GM12878 (cell line): ENCODE measurements at regions not wholly inside any gene's neighbourhood (a gene's known extent, or its start where the extent isn't known, plus 50 kb on each side); places are given as distances from the start of the nearest gene placed in this dataset.

Source experiments
- ATAC-seq: fragments of 200-7000 bp; cut with Tn5 transposase; 3 replicates; pipeline ENCODE4 v1.9.1; 2020; ENCODE audit warnings: mild to moderate bottlenecking, moderate library complexity
- BruUV-seq: library from RNA; stranded (reverse); fragments of 400-500 nt; replicated peaks from 2 replicates; lab custom pipeline; 2021; lab: Mats Ljungman, UMichigan
- CTCF ChIA-PET: fragments of 300-600 bp; sonication (Branson Sonifier 250); formaldehyde crosslinking; extraction: SDS; loops from one replicate; lab custom pipeline; 2021; ENCODE audit warnings: inconsistent platforms; lab: Yijun Ruan, JAX
- POLR2A ChIA-PET: fragments of 350-600 bp; formaldehyde crosslinking; extraction: SDS; loops from one replicate; lab custom pipeline; 2021; ENCODE audit warnings: inconsistent platforms; lab: Charles Lee
- RAD21 ChIA-PET: fragments of 300-600 bp; sonication (Branson Sonifier 250); formaldehyde crosslinking; loops from one replicate; lab custom pipeline; 2023; ENCODE audit warnings: antibody characterized with exemption; ENCODE audit not compliant: unreplicated experiment; lab: Charles Lee
- SMC1A ChIA-PET: fragments of 300-600 bp; sonication (Branson Sonifier 250); formaldehyde crosslinking; loops from one replicate; lab custom pipeline; 2023; ENCODE audit not compliant: unreplicated experiment, uncharacterized antibody; lab: Charles Lee
- DNase-seq: peaks from one replicate; pipeline ENCODE4 v3.0.0-alpha.2; 2011; ENCODE audit warnings: low read depth, low spot score
- FAIRE-seq: peaks from 3 replicates; lab custom pipeline; 2011; peaks lifted over from hg19 to GRCh38; lab: Jason Lieb, UNC
- H2AFZ ChIP-seq: 2 replicates; pipeline ENCODE4 v1.6.0; 2011; ENCODE audit warnings: low read depth, low read length, control low read depth; ENCODE audit not compliant: control insufficient read depth
- H3K27ac ChIP-seq: 2 replicates; pipeline ENCODE4 v1.5.1; 2011; ENCODE audit warnings: control low read depth; ENCODE audit not compliant: control insufficient read depth, insufficient read depth
- H3K27me3 ChIP-seq, 2 experiments: replicated peaks in 1 of 2; 2 replicates each; pipeline versions ENCODE4 v1.6.0 to v1.6.1; 2011; ENCODE audit warnings: low read length in 1 of 2; ENCODE audit not compliant: control insufficient read depth in 2 of 2, insufficient read depth in 2 of 2
- H3K36me3 ChIP-seq, 2 experiments: 2 replicates each; pipeline ENCODE4 v1.5.1; 2011; ENCODE audit warnings: low read length in 1 of 2; ENCODE audit not compliant: control insufficient read depth in 2 of 2, insufficient read depth in 2 of 2
- H3K4me1 ChIP-seq: 2 replicates; pipeline ENCODE4 v1.6.1; 2011; ENCODE audit warnings: mild to moderate bottlenecking, low read length, moderate library complexity, mixed read lengths; ENCODE audit not compliant: control insufficient read depth, insufficient read depth
- H3K4me2 ChIP-seq: 2 replicates; pipeline ENCODE4 v1.6.0; 2011; ENCODE audit warnings: control low read depth; ENCODE audit not compliant: control insufficient read depth, insufficient read depth
- H3K4me3 ChIP-seq: fragments of 200-600 bp; sonication (generic); 2 replicates; pipeline ENCODE4 v1.5.1; 2016
- H3K79me2 ChIP-seq: 2 replicates; pipeline ENCODE4 v1.6.0; 2011; ENCODE audit warnings: low read length; ENCODE audit not compliant: control insufficient read depth, insufficient read depth
- H3K9ac ChIP-seq: 2 replicates; pipeline ENCODE4 v1.8.0; 2011; ENCODE audit warnings: low read length, control low read depth, mixed read lengths; ENCODE audit not compliant: control insufficient read depth, insufficient read depth
- H3K9me3 ChIP-seq: replicated peaks from 3 replicates; pipeline ENCODE4 v1.5.1; 2011; ENCODE audit warnings: mild to moderate bottlenecking, low read length; ENCODE audit not compliant: control insufficient read depth, insufficient read depth
- H4K20me1 ChIP-seq: 2 replicates; pipeline ENCODE4 v1.6.0; 2011; ENCODE audit not compliant: control insufficient read depth, insufficient read depth
- BHLHE40 ChIP-seq, 2 experiments: fragments of 450-650 bp in 1 of 2; IDR thresholded peaks; 2 replicates each; pipeline ENCODE4 v1.6.1; 2011 to 2017; ENCODE audit warnings: low read depth in 2 of 2, borderline replicate concordance in 1 of 2, improper control_type of control experiment in 1 of 2, low read length in 1 of 2, mild to moderate bottlenecking in 1 of 2
- CBX5 ChIP-seq: sonication (generic); IDR thresholded peaks from 2 replicates; pipeline ENCODE4 v1.6.1; 2016; ENCODE audit warnings: low read depth, moderate library complexity, mild to moderate bottlenecking, inconsistent platforms
- ETV6 ChIP-seq, 2 experiments: fragments of 450-650 bp in 1 of 2; IDR thresholded peaks in 1 of 2; conservative IDR thresholded peaks in 1 of 2; 2 replicates each; pipeline ENCODE4 v1.6.1; 2014; ENCODE audit warnings: antibody characterized with exemption in 1 of 2, borderline replicate concordance in 1 of 2, low read depth in 1 of 2, mild to moderate bottlenecking in 1 of 2, moderate library complexity in 1 of 2
- FOXK2 ChIP-seq: fragments of 450-650 bp; IDR thresholded peaks from 2 replicates; pipeline ENCODE4 v1.6.1; 2017; ENCODE audit warnings: mild to moderate bottlenecking, moderate library complexity
- IKZF1 ChIP-seq: fragments of 450-650 bp; conservative IDR thresholded peaks from 2 replicates; pipeline ENCODE4 v1.6.1; 2017; ENCODE audit warnings: antibody characterized with exemption, mild to moderate bottlenecking
- IKZF2 ChIP-seq, 2 experiments: fragments of 450-650 bp; IDR thresholded peaks; 2 replicates each; pipeline ENCODE4 v1.6.1; 2017; ENCODE audit warnings: mild to moderate bottlenecking in 2 of 2, moderate library complexity in 2 of 2
- KDM1A ChIP-seq: fragments of 200-600 bp; sonication (generic); IDR thresholded peaks from 2 replicates; pipeline ENCODE4 v1.6.1; 2016; ENCODE audit warnings: borderline replicate concordance
- MEF2A ChIP-seq: IDR thresholded peaks from 2 replicates; pipeline ENCODE4 v1.6.1; 2011; ENCODE audit warnings: low read depth, mild to moderate bottlenecking, low read length, moderate library complexity; ENCODE audit not compliant: insufficient read depth
- NFIC ChIP-seq: IDR thresholded peaks from 2 replicates; pipeline ENCODE4 v1.6.1; 2012; ENCODE audit warnings: low read depth, mild to moderate bottlenecking, inconsistent platforms, low read length, moderate library complexity
- NFYA ChIP-seq: IDR thresholded peaks from 2 replicates; pipeline ENCODE4 v1.6.1; 2011; ENCODE audit warnings: low read depth, mild to moderate bottlenecking, low read length, improper control_type of control experiment, borderline replicate concordance
- NFYB ChIP-seq: IDR thresholded peaks from 2 replicates; pipeline ENCODE4 v1.6.1; 2011; ENCODE audit warnings: low read depth, mild to moderate bottlenecking, low read length, improper control_type of control experiment, moderate library complexity; ENCODE audit not compliant: insufficient read depth
- POLR2A ChIP-seq: IDR thresholded peaks from 2 replicates; pipeline ENCODE4 v1.6.1; 2011; ENCODE audit warnings: low read depth, mild to moderate bottlenecking, low read length
- POU2F2 ChIP-seq: IDR thresholded peaks from 3 replicates; pipeline ENCODE4 v1.6.1; 2011; ENCODE audit warnings: low read depth, mild to moderate bottlenecking, low read length, borderline replicate concordance
- SMARCA5 ChIP-seq: fragments of 450-650 bp; IDR thresholded peaks from 2 replicates; pipeline ENCODE4 v1.6.1; 2017; ENCODE audit warnings: mild to moderate bottlenecking
- SRF ChIP-seq, 2 experiments: IDR thresholded peaks; 2 replicates each; pipeline ENCODE4 v1.6.1; 2011; ENCODE audit warnings: low read depth in 2 of 2, low read length in 2 of 2, mild to moderate bottlenecking in 1 of 2, moderate library complexity in 1 of 2
- YY1 ChIP-seq: IDR thresholded peaks from 2 replicates; pipeline ENCODE4 v1.6.1; 2011; ENCODE audit warnings: low read depth, mild to moderate bottlenecking, low read length
- WGBS: methylation state at CpG from one replicate; pipeline ENCODE4 v1.1.6; 2016; ENCODE audit warnings: low lambda C conversion rate; ENCODE audit not compliant: insufficient replicate concordance, insufficient coverage; ENCODE audit errors: missing lambda C conversion rate; 5-methylcytosine and 5-hydroxymethylcytosine counted together
- in situ Hi-C: fragments of 300-500 bp; cut with MboI; formaldehyde crosslinking; loops from 9 replicates; pipeline ENCODE4 v1.14.3; 2018; ENCODE audit warnings: mixed read lengths
- intact Hi-C: fragments of 100-400 bp; cut with micrococcal nuclease; formaldehyde crosslinking; loops from one replicate; pipeline ENCODE4 v1.14.2; 2022; ENCODE audit not compliant: unreplicated experiment
- TF ChIP-seq, protein P1 (sequence below): fragments of 450-650 bp; conservative IDR thresholded peaks from 2 replicates; pipeline ENCODE4 v1.6.1; 2017; ENCODE audit warnings: mild to moderate bottlenecking, moderate library complexity
- TF ChIP-seq, protein P2 (sequence below): IDR thresholded peaks from 2 replicates; pipeline ENCODE4 v1.6.1; 2012; ENCODE audit warnings: low read depth, low read length, improper control_type of control experiment
- TF ChIP-seq, protein P3 (sequence below): IDR thresholded peaks from 2 replicates; pipeline ENCODE4 v1.6.1; 2011; ENCODE audit warnings: low read depth, low read length, improper control_type of control experiment, borderline replicate concordance

DNA sequence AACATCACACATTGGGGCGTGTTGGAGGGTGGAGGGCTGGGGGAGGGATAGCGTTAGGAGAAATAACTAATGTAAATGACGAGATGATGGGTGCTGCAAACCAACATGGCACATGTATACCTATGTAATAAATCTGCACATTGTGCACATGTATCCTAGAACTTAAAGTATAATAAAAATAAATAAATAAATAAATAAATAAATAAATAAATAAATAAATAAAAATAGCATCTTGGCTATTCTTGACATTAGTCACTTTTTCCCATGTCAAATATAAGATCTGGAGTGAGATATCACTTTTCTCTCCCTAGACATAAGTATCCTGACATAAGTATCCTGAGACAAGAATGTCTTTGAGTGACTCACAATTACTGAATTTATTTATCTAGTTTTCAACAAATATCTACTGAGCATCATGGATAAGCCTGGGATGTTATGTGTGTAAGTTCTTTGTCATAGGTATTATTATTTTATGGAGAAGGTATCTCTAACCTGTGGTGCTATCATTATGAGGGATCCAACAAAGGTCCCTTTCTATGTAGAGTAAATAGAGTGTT lies 691.3 kb downstream of the SORCS1 start:
- BruUV-seq, result no TSS peak
- Histone ChIP-seq H3K4me3 (no peak overlapping the region), H3K9ac (no peak overlapping the region), H3K27me3 (no peaks in the 10 kb centered on the region), H4K20me1 (no peaks in the 10 kb centered on the region), H3K79me2 (no peaks in the 10 kb centered on the region), H3K4me2 (no peak overlapping the region), H3K4me1 (no peaks in the 10 kb centered on the region), H3K9me3 (no peaks in the 10 kb centered on the region), H3K27ac (no peak overlapping the region), H2AFZ (no peak overlapping the region), H3K36me3 (no peaks in the 10 kb centered on the region)
- POLR2A ChIA-PET, result no interaction called here
- in situ Hi-C loops (no loop called here), intact Hi-C loops (no loop called here)
- RAD21 ChIA-PET, result no interaction called here
- WGBS, result 0% methylated on average over 3 of the region's 3 CpGs
- ATAC-seq (no peak), DNase-seq (no peak), FAIRE-seq (no peak)
- CTCF ChIA-PET, result no interaction called here
- SMC1A ChIA-PET, result no interaction called here
- no peak for TF ChIP-seq BHLHE40 (IDR thresholded peaks at IDR 0.05; ENCODE audit: borderline replicate concordance in 1 of 2, low read depth in 2 of 2, low read length in 1 of 2)
- no peak for TF ChIP-seq CBX5
- no peak for TF ChIP-seq MEF2A
- TF ChIP-seq YY1, result no peak
- no peak for TF ChIP-seq IKZF2 (IDR thresholded peaks at IDR 0.05)
- no peak for TF ChIP-seq NFIC
- TF ChIP-seq, protein P1, sequence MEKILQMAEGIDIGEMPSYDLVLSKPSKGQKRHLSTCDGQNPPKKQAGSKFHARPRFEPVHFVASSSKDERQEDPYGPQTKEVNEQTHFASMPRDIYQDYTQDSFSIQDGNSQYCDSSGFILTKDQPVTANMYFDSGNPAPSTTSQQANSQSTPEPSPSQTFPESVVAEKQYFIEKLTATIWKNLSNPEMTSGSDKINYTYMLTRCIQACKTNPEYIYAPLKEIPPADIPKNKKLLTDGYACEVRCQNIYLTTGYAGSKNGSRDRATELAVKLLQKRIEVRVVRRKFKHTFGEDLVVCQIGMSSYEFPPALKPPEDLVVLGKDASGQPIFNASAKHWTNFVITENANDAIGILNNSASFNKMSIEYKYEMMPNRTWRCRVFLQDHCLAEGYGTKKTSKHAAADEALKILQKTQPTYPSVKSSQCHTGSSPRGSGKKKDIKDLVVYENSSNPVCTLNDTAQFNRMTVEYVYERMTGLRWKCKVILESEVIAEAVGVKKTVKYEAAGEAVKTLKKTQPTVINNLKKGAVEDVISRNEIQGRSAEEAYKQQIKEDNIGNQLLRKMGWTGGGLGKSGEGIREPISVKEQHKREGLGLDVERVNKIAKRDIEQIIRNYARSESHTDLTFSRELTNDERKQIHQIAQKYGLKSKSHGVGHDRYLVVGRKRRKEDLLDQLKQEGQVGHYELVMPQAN, result no peak
- no peak for TF ChIP-seq KDM1A
- no peak for TF ChIP-seq NFYA
- TF ChIP-seq SRF (IDR thresholded peaks at IDR 0.05; ENCODE audit: low read depth in 2 of 2, low read length in 2 of 2), result no peak
- TF ChIP-seq NFYB, result no peak
- TF ChIP-seq, protein P2, sequence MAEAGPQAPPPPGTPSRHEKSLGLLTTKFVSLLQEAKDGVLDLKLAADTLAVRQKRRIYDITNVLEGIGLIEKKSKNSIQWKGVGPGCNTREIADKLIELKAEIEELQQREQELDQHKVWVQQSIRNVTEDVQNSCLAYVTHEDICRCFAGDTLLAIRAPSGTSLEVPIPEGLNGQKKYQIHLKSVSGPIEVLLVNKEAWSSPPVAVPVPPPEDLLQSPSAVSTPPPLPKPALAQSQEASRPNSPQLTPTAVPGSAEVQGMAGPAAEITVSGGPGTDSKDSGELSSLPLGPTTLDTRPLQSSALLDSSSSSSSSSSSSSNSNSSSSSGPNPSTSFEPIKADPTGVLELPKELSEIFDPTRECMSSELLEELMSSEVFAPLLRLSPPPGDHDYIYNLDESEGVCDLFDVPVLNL, result no peak
- TF ChIP-seq SMARCA5, result no peak
- TF ChIP-seq POLR2A, result no peak
- no peak for TF ChIP-seq IKZF1
- no peak for TF ChIP-seq FOXK2
- TF ChIP-seq, protein P3, sequence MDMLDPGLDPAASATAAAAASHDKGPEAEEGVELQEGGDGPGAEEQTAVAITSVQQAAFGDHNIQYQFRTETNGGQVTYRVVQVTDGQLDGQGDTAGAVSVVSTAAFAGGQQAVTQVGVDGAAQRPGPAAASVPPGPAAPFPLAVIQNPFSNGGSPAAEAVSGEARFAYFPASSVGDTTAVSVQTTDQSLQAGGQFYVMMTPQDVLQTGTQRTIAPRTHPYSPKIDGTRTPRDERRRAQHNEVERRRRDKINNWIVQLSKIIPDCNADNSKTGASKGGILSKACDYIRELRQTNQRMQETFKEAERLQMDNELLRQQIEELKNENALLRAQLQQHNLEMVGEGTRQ, result no peak
- TF ChIP-seq ETV6 (conservative IDR thresholded peaks at IDR 0.05 in 1 of 2, IDR thresholded peaks at IDR 0.05 in 1 of 2; ENCODE audit: borderline replicate concordance in 1 of 2, low read depth in 1 of 2), result no peak
- no peak for TF ChIP-seq POU2F2
